22Rv1 (cell line): ENCODE measurements at regions not wholly inside any gene's neighbourhood (a gene's known extent, or its start where the extent isn't known, plus 50 kb on each side); places are given as distances from the start of the nearest gene placed in this dataset.
A peak's percentile ranks its signal among the peaks of the same experiment; 100 is the strongest.

Experiments
- ZFX ChIP-seq: fragments of 450-650 bp; IDR thresholded peaks from 2 replicates; pipeline ENCODE4 v1.6.1; 2017; ENCODE audit warnings: antibody characterized with exemption, borderline replicate concordance
- TF ChIP-seq, protein P1 (sequence below): fragments of 450-650 bp; IDR thresholded peaks from 2 replicates; pipeline ENCODE4 v1.5.1; 2017; ENCODE audit warnings: mild to moderate bottlenecking

DNA sequence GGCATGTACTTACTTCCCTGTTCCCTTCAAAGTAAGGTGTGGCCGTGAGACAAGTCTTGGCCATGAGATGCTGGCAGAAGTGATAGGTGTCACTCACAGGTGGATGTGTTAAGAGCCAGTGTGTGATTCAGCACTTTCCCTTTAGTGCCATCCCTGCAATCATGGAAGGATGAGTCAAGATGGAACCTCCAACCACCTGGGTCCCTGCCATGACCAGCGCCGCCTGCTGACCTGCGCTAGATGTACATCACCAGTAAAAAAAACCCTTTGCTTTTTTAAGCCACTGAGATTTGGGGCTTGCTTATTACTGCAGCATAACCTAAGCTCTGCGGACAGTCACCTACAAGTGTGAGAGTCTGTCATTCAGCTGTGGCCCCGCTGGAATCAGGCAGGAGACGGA, 71.7 kb downstream of the TOMM20 start:
- TF ChIP-seq, protein P1, sequence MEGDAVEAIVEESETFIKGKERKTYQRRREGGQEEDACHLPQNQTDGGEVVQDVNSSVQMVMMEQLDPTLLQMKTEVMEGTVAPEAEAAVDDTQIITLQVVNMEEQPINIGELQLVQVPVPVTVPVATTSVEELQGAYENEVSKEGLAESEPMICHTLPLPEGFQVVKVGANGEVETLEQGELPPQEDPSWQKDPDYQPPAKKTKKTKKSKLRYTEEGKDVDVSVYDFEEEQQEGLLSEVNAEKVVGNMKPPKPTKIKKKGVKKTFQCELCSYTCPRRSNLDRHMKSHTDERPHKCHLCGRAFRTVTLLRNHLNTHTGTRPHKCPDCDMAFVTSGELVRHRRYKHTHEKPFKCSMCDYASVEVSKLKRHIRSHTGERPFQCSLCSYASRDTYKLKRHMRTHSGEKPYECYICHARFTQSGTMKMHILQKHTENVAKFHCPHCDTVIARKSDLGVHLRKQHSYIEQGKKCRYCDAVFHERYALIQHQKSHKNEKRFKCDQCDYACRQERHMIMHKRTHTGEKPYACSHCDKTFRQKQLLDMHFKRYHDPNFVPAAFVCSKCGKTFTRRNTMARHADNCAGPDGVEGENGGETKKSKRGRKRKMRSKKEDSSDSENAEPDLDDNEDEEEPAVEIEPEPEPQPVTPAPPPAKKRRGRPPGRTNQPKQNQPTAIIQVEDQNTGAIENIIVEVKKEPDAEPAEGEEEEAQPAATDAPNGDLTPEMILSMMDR, result peak; percentile 19; the same call in 1 of the 2 replicates
- no peak for TF ChIP-seq ZFX
